Erythroblast (primary cell): ENCODE measurements at regions not wholly inside any gene's neighbourhood (a gene's known extent, or its start where the extent isn't known, plus 50 kb on each side); places are given as distances from the start of the nearest gene placed in this dataset.

Experiments
- DNase-seq, 2 experiments: peaks; one replicate each; lab custom pipeline; 2025; lab: John Stamatoyannopoulos, UW
- GATA1 ChIP-seq: IDR thresholded peaks from 2 replicates; pipeline ENCODE4 v1.6.1; 2011; ENCODE audit warnings: low read depth, mild to moderate bottlenecking, control low read depth, low read length, moderate library complexity
- POLR2A ChIP-seq: IDR thresholded peaks from 2 replicates; pipeline ENCODE4 v1.6.1; 2011; ENCODE audit warnings: mild to moderate bottlenecking, low read length

GRCh38 chr10:29140991-29141390, 147.9 kb upstream of the LYZL1 start:
- no peak for DNase-seq
- TF ChIP-seq GATA1 (no peak), POLR2A (no peak)

GRCh38 chr10:29141761-29142160, 147.1 kb upstream of the LYZL1 start:
- TF ChIP-seq GATA1 (no peak), POLR2A (no peak)
- no peak for DNase-seq

- peak; percentile 55 to 56 for DNase-seq
- no peak for TF ChIP-seq POLR2A
- no peak for TF ChIP-seq GATA1
These were observed 146.2 kb upstream of the LYZL1 start for GRCh38 chr10:29142516-29143314.

GRCh38 chr10:29144126-29144525, 144.7 kb upstream of the LYZL1 start:
- TF ChIP-seq GATA1: no peak
- TF ChIP-seq POLR2A: no peak
- no peak for DNase-seq

GRCh38 chr10:29146311-29147100, 142.4 kb upstream of the LYZL1 start:
- DNase-seq: no peak
- TF ChIP-seq POLR2A: no peak
- TF ChIP-seq GATA1: no peak

GRCh38 chr10:29150010-29150409, 138.9 kb upstream of the LYZL1 start:
- no peak for TF ChIP-seq POLR2A
- DNase-seq: no peak

GRCh38 chr10:29151005-29151404, 137.9 kb upstream of the LYZL1 start:
- no peak for TF ChIP-seq GATA1
- TF ChIP-seq POLR2A: no peak
- DNase-seq: no peak

GRCh38 chr10:29157321-29157720, 131.5 kb upstream of the LYZL1 start:
- DNase-seq: no peak
- TF ChIP-seq GATA1 (no peak), POLR2A (no peak)

- DNase-seq: no peak
- no peak for TF ChIP-seq GATA1
- no peak for TF ChIP-seq POLR2A
These were observed 130.8 kb upstream of the LYZL1 start for GRCh38 chr10:29158066-29158465.

GRCh38 chr10:29160150-29160617, 128.7 kb upstream of the LYZL1 start:
- DNase-seq: no peak
- TF ChIP-seq GATA1: no peak
- no peak for TF ChIP-seq POLR2A

GRCh38 chr10:29163746-29164145, 125.1 kb upstream of the LYZL1 start:
- DNase-seq: no peak
- no peak for TF ChIP-seq POLR2A
- TF ChIP-seq GATA1: no peak

- TF ChIP-seq POLR2A (no peak), GATA1 (no peak)
- no peak for DNase-seq
These were observed 122.2 kb upstream of the LYZL1 start for GRCh38 chr10:29166713-29167112.

GRCh38 chr10:29169021-29169420, 119.8 kb upstream of the LYZL1 start:
- no peak for TF ChIP-seq POLR2A
- DNase-seq: no peak

GRCh38 chr10:29171717-29172116, 117.2 kb upstream of the LYZL1 start:
- TF ChIP-seq POLR2A (no peak), GATA1 (no peak)
- no peak for DNase-seq

GRCh38 chr10:29174389-29174788, 114.5 kb upstream of the LYZL1 start:
- TF ChIP-seq GATA1: no peak
- TF ChIP-seq POLR2A: no peak
- DNase-seq: peak; percentile 22 to 48
